HG02678 (cell line): ENCODE measurements at regions not wholly inside any gene's neighbourhood (a gene's known extent, or its start where the extent isn't known, plus 50 kb on each side); places are given as distances from the start of the nearest gene placed in this dataset.

Experiments
- ATAC-seq: cut with Tn5 transposase; IDR thresholded peaks from one replicate; pipeline ENCODE4 v1.9.1; 2021; ENCODE audit warnings: mild to moderate bottlenecking, moderate library complexity; ENCODE audit not compliant: unreplicated experiment

GRCh38 chr5:2658881-2659470 lies 92.5 kb downstream of the IRX2 start:
- ATAC-seq, result no peak

GRCh38 chr5:2658447-2658846 lies 93.0 kb downstream of the IRX2 start:
- no peak for ATAC-seq

- ATAC-seq, result no peak
Observed at GRCh38 chr5:2657151-2657550, 94.3 kb downstream of the IRX2 start.

GRCh38 chr5:2656206-2656605 lies 95.3 kb downstream of the IRX2 start:
- ATAC-seq, result no peak

- ATAC-seq, result no peak
Observed at GRCh38 chr5:2653991-2654390, 97.5 kb downstream of the IRX2 start.

GRCh38 chr5:2651116-2651515 lies 100.4 kb downstream of the IRX2 start:
- no peak for ATAC-seq

GRCh38 chr5:2642684-2643345 lies 108.7 kb downstream of the IRX2 start:
- ATAC-seq, result no peak

- no peak for ATAC-seq
Observed at GRCh38 chr5:2640717-2641116, 110.8 kb downstream of the IRX2 start.

GRCh38 chr5:2639425-2639824 lies 112.1 kb downstream of the IRX2 start:
- no peak for ATAC-seq

GRCh38 chr5:2634399-2635176 lies 116.9 kb downstream of the IRX2 start:
- no peak for ATAC-seq

- no peak for ATAC-seq
Observed at GRCh38 chr5:2633992-2634391, 117.5 kb downstream of the IRX2 start.

- ATAC-seq, result no peak
Observed at GRCh38 chr5:2631758-2632157, 119.7 kb downstream of the IRX2 start.

GRCh38 chr5:2629045-2629444 lies 122.4 kb downstream of the IRX2 start:
- no peak for ATAC-seq

GRCh38 chr5:2627867-2628266 lies 123.6 kb downstream of the IRX2 start:
- no peak for ATAC-seq

- no peak for ATAC-seq
Observed at GRCh38 chr5:2626572-2626971, 124.9 kb downstream of the IRX2 start.

GRCh38 chr5:2622866-2623265 lies 128.6 kb downstream of the IRX2 start:
- no peak for ATAC-seq

GRCh38 chr5:2621631-2622030 lies 129.8 kb downstream of the IRX2 start:
- no peak for ATAC-seq

- ATAC-seq, result no peak
Observed at GRCh38 chr5:2619216-2619615, 132.3 kb downstream of the IRX2 start.

GRCh38 chr5:2617461-2617860 lies 134.0 kb downstream of the IRX2 start:
- ATAC-seq, result no peak

GRCh38 chr5:2615917-2616316 lies 135.6 kb downstream of the IRX2 start:
- no peak for ATAC-seq

GRCh38 chr5:2614571-2614970 lies 136.9 kb downstream of the IRX2 start:
- no peak for ATAC-seq

- ATAC-seq, result no peak
Observed at GRCh38 chr5:2611659-2612058, 139.8 kb downstream of the IRX2 start.
